Suprapubic skin (tissue), 4 donors: ENCODE measurements at regions not wholly inside any gene's neighbourhood (a gene's known extent, or its start where the extent isn't known, plus 50 kb on each side); places are given as distances from the start of the nearest gene placed in this dataset.

Source experiments
- DNase-seq, 2 donors: peaks; one replicate each; pipeline ENCODE4 v3.0.0-alpha.2; 2019; ENCODE audit warnings: low spot score in 2 of 2
- H3K27ac ChIP-seq: fragments of 200-600 bp; sonication (generic); one replicate; pipeline ENCODE4 v1.5.1; 2019
- H3K27me3 ChIP-seq: fragments of 200-600 bp; sonication (generic); one replicate; pipeline ENCODE4 v1.5.1; 2019
- H3K36me3 ChIP-seq: fragments of 200-600 bp; sonication (generic); one replicate; pipeline ENCODE4 v1.5.1; 2019
- H3K4me1 ChIP-seq: fragments of 200-600 bp; sonication (generic); one replicate; pipeline ENCODE4 v1.5.1; 2019
- H3K4me3 ChIP-seq: fragments of 200-600 bp; sonication (generic); one replicate; pipeline ENCODE4 v1.5.1; 2019; ENCODE audit warnings: mild to moderate bottlenecking
- H3K9me3 ChIP-seq: fragments of 200-600 bp; sonication (generic); one replicate; pipeline ENCODE4 v1.5.1; 2019
- CTCF ChIP-seq, 2 donors: fragments of 200-600 bp in 1 of 2; fragments of 450-650 bp in 1 of 2; sonication (generic) in 1 of 2; IDR thresholded peaks; one replicate each; pipeline ENCODE4 v1.5.1; 2016 to 2019; ENCODE audit warnings: antibody characterized with exemption in 2 of 2, mild to moderate bottlenecking in 1 of 2, moderate library complexity in 1 of 2
- EP300 ChIP-seq: sonication (generic); formaldehyde crosslinking; IDR thresholded peaks from one replicate; pipeline ENCODE4 v1.6.1; 2017; ENCODE audit warnings: antibody characterized with exemption
- POLR2A ChIP-seq, 2 donors: fragments of 450-650 bp; IDR thresholded peaks; one replicate each; pipeline ENCODE4 v1.6.1; 2017; ENCODE audit warnings: antibody characterized with exemption in 2 of 2, mild to moderate bottlenecking in 2 of 2, moderate library complexity in 2 of 2
- POLR2AphosphoS5 ChIP-seq, 3 donors: sonication (generic); formaldehyde crosslinking; IDR thresholded peaks; one replicate each; pipeline ENCODE4 v1.6.1; 2017; ENCODE audit warnings: antibody characterized with exemption in 3 of 3
- WGBS: methylation state at CpG from one replicate; pipeline ENCODE4 v1.1.5; 2018; 5-methylcytosine and 5-hydroxymethylcytosine counted together

GRCh38 chr11:10936626-10937384 is 79.0 kb upstream of the ZBED5 start:
- 90% methylated on average over 5 of the region's 5 CpGs for WGBS
- no peaks in the 10 kb centered on the region for H3K36me3 ChIP-seq
- H3K27me3 ChIP-seq = no peaks in the 10 kb centered on the region
- no peak overlapping the region for H3K4me3 ChIP-seq
- peaks cover 21% of the 10 kb centered on the region for H3K4me1 ChIP-seq
- no peak overlapping the region for H3K27ac ChIP-seq
- DNase-seq = no peak
- no peak for TF ChIP-seq POLR2A (IDR thresholded peaks at IDR 0.05)
- TF ChIP-seq POLR2AphosphoS5 (IDR thresholded peaks at IDR 0.05) = no peak
- no peak for TF ChIP-seq CTCF (IDR thresholded peaks at IDR 0.05)
- H3K9me3 ChIP-seq = no peaks in the 10 kb centered on the region

- H3K9me3 ChIP-seq = no peaks in the 10 kb centered on the region
- no peak for TF ChIP-seq CTCF (IDR thresholded peaks at IDR 0.05)
- no peak for TF ChIP-seq POLR2AphosphoS5 (IDR thresholded peaks at IDR 0.05)
- no peak for TF ChIP-seq POLR2A (IDR thresholded peaks at IDR 0.05)
- no peak for TF ChIP-seq EP300
- WGBS = 95% methylated on average over 7 of the region's 7 CpGs
- H3K36me3 ChIP-seq = no peaks in the 10 kb centered on the region
- H3K4me3 ChIP-seq = no peak overlapping the region
- H3K4me1 ChIP-seq = peaks cover 31% of the 10 kb centered on the region
- H3K27me3 ChIP-seq = no peaks in the 10 kb centered on the region
- DNase-seq = no peak
- no peak overlapping the region for H3K27ac ChIP-seq
These were observed 77.2 kb upstream of the ZBED5 start for GRCh38 chr11:10935015-10935559.

GRCh38 chr11:10934293-10934860 is 76.5 kb upstream of the ZBED5 start:
- no peak for DNase-seq
- Histone ChIP-seq H3K27me3 (no peaks in the 10 kb centered on the region), H3K4me1 (peaks cover 31% of the 10 kb centered on the region), H3K4me3 (peak overlapping the region; percentile 53), H3K9me3 (no peaks in the 10 kb centered on the region), H3K27ac (peak overlapping the region; percentile 82), H3K36me3 (no peaks in the 10 kb centered on the region)
- no peak for TF ChIP-seq CTCF (IDR thresholded peaks at IDR 0.05)
- TF ChIP-seq POLR2AphosphoS5 (IDR thresholded peaks at IDR 0.05) = no peak
- TF ChIP-seq EP300 = no peak
- TF ChIP-seq POLR2A (IDR thresholded peaks at IDR 0.05) = no peak
- WGBS = 13% methylated on average over 9 of the region's 9 CpGs

- Histone ChIP-seq H3K9me3 (no peaks in the 10 kb centered on the region), H3K27me3 (no peaks in the 10 kb centered on the region), H3K4me1 (peaks cover 31% of the 10 kb centered on the region), H3K4me3 (peak overlapping the region; percentile 53), H3K27ac (peak overlapping the region; percentile 82), H3K36me3 (no peaks in the 10 kb centered on the region)
- no peak for TF ChIP-seq EP300
- TF ChIP-seq POLR2A (IDR thresholded peaks at IDR 0.05) = no peak
- peak in 2 of 3 donors; percentile 15 to 26 for TF ChIP-seq POLR2AphosphoS5 (IDR thresholded peaks at IDR 0.05)
- TF ChIP-seq CTCF (IDR thresholded peaks at IDR 0.05) = peak; percentile 94 to 98
- WGBS = 6% methylated on average over 20 of the region's 20 CpGs
- DNase-seq = peak; percentile 94
These were observed 75.8 kb upstream of the ZBED5 start for GRCh38 chr11:10933455-10934292.
